GM12878 (cell line): ENCODE measurements at regions not wholly inside any gene's neighbourhood (a gene's known extent, or its start where the extent isn't known, plus 50 kb on each side); places are given as distances from the start of the nearest gene placed in this dataset.

Source experiments
- CBX5 ChIP-seq: sonication (generic); IDR thresholded peaks from 2 replicates; pipeline ENCODE4 v1.6.1; 2016; ENCODE audit warnings: low read depth, moderate library complexity, mild to moderate bottlenecking, inconsistent platforms
- CTCF ChIP-seq, 3 experiments: IDR thresholded peaks in 2 of 3; conservative IDR thresholded peaks in 1 of 3; 2 replicates each; pipeline ENCODE4 v1.5.1; 2011; ENCODE audit warnings: low read depth in 3 of 3, low read length in 3 of 3, mild to moderate bottlenecking in 3 of 3, control low read depth in 2 of 3, moderate library complexity in 2 of 3, inconsistent platforms in 1 of 3, mixed read lengths in 1 of 3; ENCODE audit not compliant: control insufficient read depth in 2 of 3, insufficient read depth in 1 of 3; ENCODE audit errors: extremely low read depth in 1 of 3
- DPF2 ChIP-seq: fragments of 450-650 bp; IDR thresholded peaks from 2 replicates; pipeline ENCODE4 v1.6.1; 2017; ENCODE audit warnings: mild to moderate bottlenecking
- EP300 ChIP-seq, 2 experiments: fragments of 150-350 bp in 1 of 2; IDR thresholded peaks; 2 replicates each; pipeline ENCODE4 v1.6.1; 2011 to 2012; ENCODE audit warnings: low read depth in 2 of 2, low read length in 2 of 2, borderline replicate concordance in 1 of 2, improper control_type of control experiment in 1 of 2, inconsistent platforms in 1 of 2; ENCODE audit not compliant: control insufficient read depth in 1 of 2
- FOS ChIP-seq: IDR thresholded peaks from 3 replicates; pipeline ENCODE4 v1.6.1; 2011; ENCODE audit warnings: borderline replicate concordance; ENCODE audit not compliant: insufficient read length; ENCODE audit errors: extremely low read depth
- POLR2AphosphoS2 ChIP-seq: IDR thresholded peaks from 2 replicates; pipeline ENCODE4 v1.6.1; 2011; ENCODE audit warnings: low read depth, mild to moderate bottlenecking, low read length, improper control_type of control experiment, moderate library complexity
- TF ChIP-seq, protein P1 (sequence below): fragments of 450-650 bp; IDR thresholded peaks from 2 replicates; pipeline ENCODE4 v1.6.1; 2014; ENCODE audit warnings: mild to moderate bottlenecking
- TF ChIP-seq, protein P2 (sequence below): fragments of 450-650 bp; IDR thresholded peaks from 2 replicates; pipeline ENCODE4 v1.6.1; 2017; ENCODE audit warnings: mild to moderate bottlenecking, moderate library complexity

- no peak for TF ChIP-seq CTCF (IDR thresholded peaks at IDR 0.05 in 2 of 3, conservative IDR thresholded peaks at IDR 0.05 in 1 of 3; ENCODE audit: control insufficient read depth in 2 of 3, extremely low read depth in 1 of 3, insufficient read depth in 1 of 3, low read depth in 3 of 3, low read length in 3 of 3)
- no peak for TF ChIP-seq DPF2
- no peak for TF ChIP-seq FOS
- no peak for TF ChIP-seq CBX5
- no peak for TF ChIP-seq POLR2AphosphoS2
- TF ChIP-seq, protein P1, sequence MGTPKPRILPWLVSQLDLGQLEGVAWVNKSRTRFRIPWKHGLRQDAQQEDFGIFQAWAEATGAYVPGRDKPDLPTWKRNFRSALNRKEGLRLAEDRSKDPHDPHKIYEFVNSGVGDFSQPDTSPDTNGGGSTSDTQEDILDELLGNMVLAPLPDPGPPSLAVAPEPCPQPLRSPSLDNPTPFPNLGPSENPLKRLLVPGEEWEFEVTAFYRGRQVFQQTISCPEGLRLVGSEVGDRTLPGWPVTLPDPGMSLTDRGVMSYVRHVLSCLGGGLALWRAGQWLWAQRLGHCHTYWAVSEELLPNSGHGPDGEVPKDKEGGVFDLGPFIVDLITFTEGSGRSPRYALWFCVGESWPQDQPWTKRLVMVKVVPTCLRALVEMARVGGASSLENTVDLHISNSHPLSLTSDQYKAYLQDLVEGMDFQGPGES: no peak
- no peak for TF ChIP-seq EP300 (IDR thresholded peaks at IDR 0.05; ENCODE audit: borderline replicate concordance in 1 of 2, control insufficient read depth in 1 of 2, low read depth in 2 of 2, low read length in 2 of 2)
- TF ChIP-seq, protein P2, sequence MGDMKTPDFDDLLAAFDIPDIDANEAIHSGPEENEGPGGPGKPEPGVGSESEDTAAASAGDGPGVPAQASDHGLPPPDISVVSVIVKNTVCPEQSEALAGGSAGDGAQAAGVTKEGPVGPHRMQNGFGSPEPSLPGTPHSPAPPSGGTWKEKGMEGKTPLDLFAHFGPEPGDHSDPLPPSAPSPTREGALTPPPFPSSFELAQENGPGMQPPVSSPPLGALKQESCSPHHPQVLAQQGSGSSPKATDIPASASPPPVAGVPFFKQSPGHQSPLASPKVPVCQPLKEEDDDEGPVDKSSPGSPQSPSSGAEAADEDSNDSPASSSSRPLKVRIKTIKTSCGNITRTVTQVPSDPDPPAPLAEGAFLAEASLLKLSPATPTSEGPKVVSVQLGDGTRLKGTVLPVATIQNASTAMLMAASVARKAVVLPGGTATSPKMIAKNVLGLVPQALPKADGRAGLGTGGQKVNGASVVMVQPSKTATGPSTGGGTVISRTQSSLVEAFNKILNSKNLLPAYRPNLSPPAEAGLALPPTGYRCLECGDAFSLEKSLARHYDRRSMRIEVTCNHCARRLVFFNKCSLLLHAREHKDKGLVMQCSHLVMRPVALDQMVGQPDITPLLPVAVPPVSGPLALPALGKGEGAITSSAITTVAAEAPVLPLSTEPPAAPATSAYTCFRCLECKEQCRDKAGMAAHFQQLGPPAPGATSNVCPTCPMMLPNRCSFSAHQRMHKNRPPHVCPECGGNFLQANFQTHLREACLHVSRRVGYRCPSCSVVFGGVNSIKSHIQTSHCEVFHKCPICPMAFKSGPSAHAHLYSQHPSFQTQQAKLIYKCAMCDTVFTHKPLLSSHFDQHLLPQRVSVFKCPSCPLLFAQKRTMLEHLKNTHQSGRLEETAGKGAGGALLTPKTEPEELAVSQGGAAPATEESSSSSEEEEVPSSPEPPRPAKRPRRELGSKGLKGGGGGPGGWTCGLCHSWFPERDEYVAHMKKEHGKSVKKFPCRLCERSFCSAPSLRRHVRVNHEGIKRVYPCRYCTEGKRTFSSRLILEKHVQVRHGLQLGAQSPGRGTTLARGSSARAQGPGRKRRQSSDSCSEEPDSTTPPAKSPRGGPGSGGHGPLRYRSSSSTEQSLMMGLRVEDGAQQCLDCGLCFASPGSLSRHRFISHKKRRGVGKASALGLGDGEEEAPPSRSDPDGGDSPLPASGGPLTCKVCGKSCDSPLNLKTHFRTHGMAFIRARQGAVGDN: no peak
Measured at GRCh38 chr5:42948961-42949347, 91.2 kb downstream of the ANXA2R start.
